ENCODE measurements at regions not wholly inside any gene's neighbourhood (a gene's known extent, or its start where the extent isn't known, plus 50 kb on each side); places are given as distances from the start of the nearest gene placed in this dataset.
A peak's percentile ranks its signal among the peaks of the same experiment; 100 is the strongest.

- no peak for DNase-seq
Observed at GRCh38 chr3:7915356-7915755, 586.3 kb upstream of the LMCD1 start.

DNA sequence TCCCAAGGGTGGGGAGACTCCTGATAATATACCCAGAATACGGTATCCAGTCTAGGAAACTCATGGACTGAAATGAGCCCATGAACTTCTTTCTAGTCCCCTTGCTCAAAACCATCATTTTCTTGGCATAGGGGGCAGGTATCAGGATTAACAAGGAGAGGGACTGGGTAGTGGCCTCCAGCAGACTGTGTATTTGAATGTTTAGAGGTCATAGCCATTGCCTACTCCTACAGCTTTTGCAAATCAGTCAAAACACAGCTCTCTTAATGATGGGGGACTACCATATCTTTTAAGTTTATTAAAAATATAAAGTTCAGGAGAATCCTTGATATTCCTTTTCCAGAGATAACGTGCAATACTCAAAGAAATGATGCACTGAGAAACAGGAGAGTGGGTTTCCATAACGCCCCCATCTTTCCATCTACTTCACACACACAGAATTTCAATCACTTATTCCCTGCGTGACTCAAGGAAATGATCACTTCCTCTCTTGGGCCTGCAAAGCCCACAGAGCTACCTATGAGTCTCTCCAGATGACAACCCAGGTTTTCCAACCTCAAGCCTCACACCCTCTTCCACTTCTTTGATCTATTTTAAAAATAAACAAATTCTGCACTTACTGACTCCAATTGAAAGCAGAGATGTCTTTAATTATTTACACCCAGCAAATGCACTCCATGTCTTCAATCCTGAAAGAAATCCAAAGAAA lies 584.0 kb upstream of the LMCD1 start:
- no peak for DNase-seq

DNA sequence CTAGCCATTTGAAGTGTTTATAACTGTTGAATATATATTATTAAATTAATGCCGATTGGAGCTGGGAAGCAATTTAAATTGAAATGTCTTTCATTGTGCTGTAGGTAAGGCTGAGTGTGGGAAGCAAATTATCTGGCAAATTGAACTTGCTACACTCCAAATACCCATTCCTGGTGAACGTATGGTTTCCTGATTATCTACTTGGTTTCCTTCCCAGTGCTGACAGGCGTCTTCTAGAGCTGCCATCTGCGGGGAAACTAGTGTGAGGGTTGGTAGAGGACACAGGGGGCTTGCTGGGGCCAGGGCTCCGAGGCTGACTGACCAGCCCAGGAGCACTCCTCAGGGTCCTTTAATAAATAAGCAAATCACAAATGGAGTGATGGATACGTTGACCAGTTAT lies 581.4 kb upstream of the LMCD1 start:
- DNase-seq: no peak

DNA sequence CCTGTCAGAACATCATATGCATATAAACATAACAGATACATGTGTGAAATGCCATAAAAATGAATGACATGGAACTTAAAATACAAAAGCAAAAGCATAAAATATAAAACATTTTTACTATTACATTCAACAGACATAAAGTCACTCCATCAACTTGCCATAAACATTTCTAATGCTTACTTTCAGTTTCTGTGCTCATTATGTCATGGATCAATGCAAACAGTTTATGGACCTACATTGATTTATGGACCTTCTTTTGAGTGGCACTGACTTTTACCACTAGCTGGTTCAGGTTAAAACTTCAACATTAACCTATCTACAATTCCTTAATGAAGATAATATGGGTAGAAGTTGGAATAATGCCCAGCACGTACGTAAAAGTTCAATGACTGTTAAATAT lies 577.4 kb upstream of the LMCD1 start:
- DNase-seq: no peak

DNA sequence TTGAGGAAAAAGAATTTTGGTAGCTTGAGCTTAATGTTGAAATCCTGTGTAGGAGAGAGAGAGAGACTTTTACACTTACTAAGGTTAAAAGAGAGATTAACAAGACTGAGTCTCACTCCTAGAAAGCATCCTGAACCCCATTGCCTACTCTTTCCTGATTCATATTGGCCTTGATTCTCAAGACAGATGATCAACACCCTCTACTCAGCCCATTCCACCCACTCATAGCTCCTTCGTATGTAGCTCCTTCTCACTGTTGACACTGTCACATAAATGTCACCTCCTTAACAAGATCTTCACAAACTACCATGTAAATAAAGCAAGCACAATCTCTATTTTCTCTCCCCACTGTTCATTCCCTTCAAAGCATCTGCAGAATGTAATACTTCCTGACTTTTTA lies 574.6 kb upstream of the LMCD1 start:
- no peak for DNase-seq

DNA sequence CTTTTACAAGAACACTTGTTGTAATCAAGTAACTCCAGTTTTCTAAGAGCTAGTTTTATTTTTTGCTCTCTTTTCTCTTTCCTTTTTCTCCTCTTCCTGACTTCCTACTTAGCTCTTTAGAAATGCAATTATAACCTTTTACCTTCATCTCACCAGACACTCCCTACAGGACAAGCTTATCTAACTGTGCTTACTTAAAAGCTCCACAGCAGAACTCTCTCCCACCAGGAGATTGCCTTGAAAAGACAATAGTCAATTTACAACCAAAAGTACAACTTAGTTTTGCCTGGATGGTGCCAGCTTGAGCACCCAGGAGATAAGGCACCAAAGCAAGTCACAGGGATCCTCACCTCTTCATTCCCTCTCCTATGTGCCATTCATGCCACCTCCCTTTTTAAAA lies 573.8 kb upstream of the LMCD1 start:
- DNase-seq: no peak

DNA sequence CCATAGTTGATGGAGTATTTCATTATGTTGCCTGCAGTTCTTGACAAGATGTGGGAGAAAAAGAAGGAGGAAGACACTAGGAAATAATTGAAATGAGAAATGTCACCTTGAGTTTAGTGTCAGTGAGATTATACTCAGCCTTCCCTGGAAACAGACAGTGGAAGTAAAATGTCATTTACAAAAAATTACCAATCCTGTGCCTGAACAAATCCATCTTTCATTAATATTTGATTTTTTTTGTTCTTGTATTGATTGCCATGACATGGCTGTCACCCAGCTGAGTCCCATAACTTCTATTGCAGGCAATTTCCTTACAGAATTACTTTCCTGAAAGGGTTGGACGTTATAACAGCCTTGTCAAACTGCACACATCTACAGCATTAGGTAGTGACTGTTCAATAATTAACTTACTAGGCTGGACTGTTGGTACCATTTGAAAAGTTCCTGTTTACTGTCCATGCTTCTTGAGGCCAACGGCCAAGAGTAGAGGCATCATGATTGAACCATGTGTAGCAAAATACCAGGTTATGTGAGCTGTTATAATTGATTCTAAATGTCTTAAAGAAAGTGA lies 572.2 kb upstream of the LMCD1 start:
- no peak for DNase-seq

DNA sequence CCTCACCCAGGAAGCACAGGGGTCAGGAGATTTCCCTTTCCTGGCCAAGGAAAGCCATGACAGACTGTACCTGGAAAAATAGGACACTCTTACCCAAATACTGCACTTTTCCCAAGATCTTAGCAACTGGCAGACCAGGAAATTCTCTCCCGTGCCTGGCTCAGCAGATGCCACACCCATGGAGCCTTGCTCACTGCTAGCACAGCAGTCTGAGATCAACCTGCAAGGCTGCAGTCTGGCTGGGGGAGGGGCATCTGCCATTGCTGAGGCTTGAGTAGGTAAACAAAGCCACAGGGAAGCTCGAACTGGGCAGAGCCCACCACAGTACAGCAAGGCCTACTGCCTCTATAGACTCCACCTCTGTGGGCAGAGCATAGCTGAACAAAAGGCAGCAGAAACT lies 567.3 kb upstream of the LMCD1 start:
- DNase-seq: no peak

- no peak for DNase-seq
Observed at GRCh38 chr3:7947930-7948329, 553.7 kb upstream of the LMCD1 start.

DNA sequence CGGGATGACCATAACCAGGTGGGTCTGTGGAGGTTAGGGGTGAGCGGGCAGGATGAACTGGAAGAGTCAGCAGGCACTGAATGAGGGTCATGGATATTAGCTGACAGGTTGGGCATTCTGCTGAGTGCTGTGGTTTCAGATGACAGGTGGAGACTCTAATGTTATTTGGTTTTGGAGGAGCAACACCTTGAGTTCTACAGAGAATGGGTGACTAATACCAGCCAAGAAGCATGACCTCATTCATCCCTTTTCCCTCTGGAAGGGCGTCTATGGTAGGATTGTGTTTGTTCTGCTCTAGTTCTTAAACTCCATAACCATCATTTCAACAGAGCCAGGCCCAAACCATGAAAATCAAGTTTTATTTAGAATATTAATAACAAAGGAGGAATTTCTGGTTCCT lies 550.7 kb upstream of the LMCD1 start:
- no peak for DNase-seq

DNA sequence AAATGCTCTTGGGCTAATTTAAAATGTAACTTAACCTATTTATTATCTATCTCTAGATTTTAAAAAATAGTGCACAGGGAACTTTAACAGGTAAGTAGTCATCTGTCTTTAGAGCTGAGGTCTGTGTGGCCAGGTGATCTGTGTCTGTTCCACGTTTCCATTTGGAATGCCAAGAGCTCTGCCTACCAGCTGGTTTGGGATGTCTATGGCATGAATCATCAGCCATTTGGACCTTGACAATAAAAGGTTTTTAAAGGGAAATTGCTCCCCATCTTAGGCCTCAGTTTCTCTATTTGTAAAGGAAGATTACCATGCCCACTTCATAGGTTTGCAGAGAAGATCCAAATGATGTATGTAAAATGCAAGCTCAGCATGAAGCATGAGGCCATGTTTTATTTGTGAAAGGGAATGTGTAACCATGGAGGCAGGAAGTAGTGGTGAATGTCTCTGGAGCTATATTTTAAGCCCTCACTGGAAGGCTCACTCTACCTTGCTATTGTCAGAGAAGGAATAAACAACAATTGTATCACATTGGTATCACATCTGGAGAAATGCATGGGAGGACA lies 548.1 kb upstream of the LMCD1 start:
- DNase-seq: peak; percentile 56

DNA sequence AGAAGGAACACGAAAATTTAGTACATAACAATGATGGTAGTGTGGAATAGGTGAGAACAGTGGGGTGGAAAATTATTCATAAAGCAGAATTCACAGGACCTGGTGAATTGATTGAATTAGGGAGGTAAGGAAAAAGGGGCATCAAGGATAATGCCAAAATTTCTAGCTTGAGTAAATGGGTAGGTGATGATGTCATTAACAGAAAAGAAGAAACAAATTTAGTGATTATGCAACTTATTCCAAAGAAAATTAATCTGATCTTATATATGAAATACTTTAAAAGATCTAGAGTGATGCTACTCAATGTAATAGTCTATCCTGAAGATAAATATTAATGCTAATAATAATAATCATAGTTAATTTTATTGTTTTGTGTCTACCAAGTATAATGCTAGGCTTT lies 544.6 kb upstream of the LMCD1 start:
- DNase-seq: no peak

GRCh38 chr3:7959094-7959493 lies 542.5 kb upstream of the LMCD1 start:
- no peak for DNase-seq

GRCh38 chr3:7960601-7961000 lies 541.0 kb upstream of the LMCD1 start:
- no peak for DNase-seq

DNA sequence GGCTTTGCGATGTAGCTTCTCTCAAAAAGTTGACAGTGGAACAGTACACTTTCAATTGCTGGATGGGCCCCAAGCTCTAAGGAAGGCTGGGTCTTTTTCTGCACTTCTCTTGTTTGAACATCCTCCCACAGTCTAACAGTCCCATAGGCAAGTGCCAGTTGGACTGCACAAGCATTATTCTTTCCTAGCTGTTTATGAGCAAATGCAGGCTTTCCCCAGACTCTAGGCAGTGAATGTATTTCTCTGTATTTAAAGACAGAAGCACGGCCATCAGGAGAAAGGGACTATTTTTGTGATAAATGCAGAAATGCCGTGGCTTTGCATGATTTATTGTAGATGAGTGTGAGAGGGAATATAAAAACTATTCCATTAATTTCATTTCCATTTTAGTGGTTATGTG lies 539.3 kb upstream of the LMCD1 start:
- DNase-seq: no peak

GRCh38 chr3:7964899-7965298 lies 536.7 kb upstream of the LMCD1 start:
- DNase-seq: no peak

DNA sequence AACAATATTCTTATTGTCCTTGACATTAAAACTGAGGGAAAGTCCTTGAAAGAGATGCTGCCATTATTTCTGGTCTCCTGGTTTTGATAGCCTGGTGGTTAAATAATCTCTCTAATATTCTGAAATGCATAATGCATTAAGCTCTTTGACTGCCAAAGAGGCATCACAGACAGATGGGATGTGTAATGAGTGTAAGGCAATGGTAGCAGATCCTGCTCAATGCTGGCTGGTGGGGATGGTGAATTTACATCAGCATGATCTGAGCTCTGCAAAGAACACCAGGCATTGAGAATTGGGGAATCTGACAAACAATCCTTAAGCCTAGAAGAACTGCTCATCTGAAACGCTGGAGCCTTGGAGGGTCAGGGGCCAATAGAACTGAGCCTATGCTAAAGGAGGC lies 528.6 kb upstream of the LMCD1 start:
- DNase-seq: no peak

- no peak for DNase-seq
Observed at GRCh38 chr3:7977245-7978086, 524.2 kb upstream of the LMCD1 start.

- DNase-seq: no peak
Observed at GRCh38 chr3:7978087-7978422, 523.6 kb upstream of the LMCD1 start.

DNA sequence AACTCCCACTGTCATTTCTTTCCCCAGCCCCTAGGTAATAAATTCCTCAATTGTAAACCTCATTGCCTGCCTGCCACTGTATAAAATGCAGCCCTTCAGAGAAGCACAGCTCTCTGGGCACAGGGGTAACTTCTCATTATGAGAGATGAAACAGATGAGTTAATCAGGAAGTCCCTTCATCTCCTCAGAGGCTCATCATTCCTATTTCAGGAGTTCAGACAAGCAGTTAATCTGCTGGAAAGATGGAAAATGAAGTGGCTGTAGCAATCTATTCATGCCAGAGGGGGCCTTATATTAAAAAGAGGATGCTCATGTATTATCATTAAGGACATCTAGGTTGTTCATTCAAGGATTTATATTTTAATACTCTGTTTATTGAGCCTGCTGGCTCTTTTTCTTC lies 519.5 kb upstream of the LMCD1 start:
- DNase-seq: no peak

DNA sequence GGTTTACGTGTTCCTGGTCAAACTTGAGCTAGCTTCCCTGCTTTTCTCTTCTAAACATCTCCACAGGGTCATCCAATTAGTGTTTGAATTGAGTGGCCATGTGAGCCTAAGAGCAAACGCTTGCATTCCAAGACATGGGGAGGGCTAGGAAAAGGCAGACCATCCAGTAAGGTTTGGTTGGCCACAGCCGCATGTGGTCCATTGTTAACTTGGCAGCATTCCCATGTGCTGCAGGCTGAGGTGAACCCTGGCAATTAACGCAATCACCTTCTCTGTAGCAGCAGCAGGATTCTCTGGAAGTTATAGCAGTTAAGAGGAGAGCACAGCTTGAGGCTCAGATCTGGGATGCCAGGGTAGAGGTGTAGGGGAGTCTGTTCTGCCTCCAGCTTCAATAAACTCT lies 502.2 kb upstream of the LMCD1 start:
- DNase-seq: no peak

- DNase-seq: no peak
Observed at GRCh38 chr3:8001307-8001706, 500.3 kb upstream of the LMCD1 start.

DNA sequence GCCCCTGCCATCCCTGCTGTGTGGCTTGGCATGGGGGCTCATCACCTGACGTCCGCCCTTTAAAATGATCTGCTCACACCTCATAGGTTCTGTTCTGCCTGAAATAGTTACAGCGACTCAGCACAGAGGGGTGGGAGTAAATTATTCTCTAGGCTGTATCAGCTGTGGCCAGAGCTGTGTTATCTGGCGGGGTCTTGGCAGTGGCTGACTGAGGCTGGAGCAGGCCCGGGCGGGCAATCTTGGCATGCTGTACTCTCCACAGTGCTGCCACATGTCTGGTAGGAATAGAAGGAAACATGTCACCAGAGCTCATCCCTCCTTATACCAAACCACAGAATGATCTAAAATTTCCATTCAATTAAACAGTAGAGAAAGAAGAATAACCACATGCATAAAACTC lies 499.9 kb upstream of the LMCD1 start:
- no peak for DNase-seq

GRCh38 chr3:8011902-8012301 lies 489.7 kb upstream of the LMCD1 start:
- no peak for DNase-seq
